Dendritic cell treated with granulocyte-macrophage colony-stimulating factor and Interleukin-4, amounts not matched to agents 40 ng/mL and 50 ng/mL, for 4 days (primary cell): ENCODE measurements at regions not wholly inside any gene's neighbourhood (a gene's known extent, or its start where the extent isn't known, plus 50 kb on each side); places are given as distances from the start of the nearest gene placed in this dataset.

Source experiments
- H3K27ac Mint-ChIP-seq: one replicate; pipeline ENCODE4 v1.8.0; 2022; ENCODE audit warnings: mild to moderate bottlenecking, mixed read lengths
- H3K27me3 Mint-ChIP-seq: one replicate; pipeline ENCODE4 v1.8.0; 2022; ENCODE audit warnings: mild to moderate bottlenecking, mixed read lengths
- H3K36me3 Mint-ChIP-seq: one replicate; pipeline ENCODE4 v1.8.0; 2022; ENCODE audit warnings: low read depth, mixed read lengths
- H3K4me1 Mint-ChIP-seq: one replicate; pipeline ENCODE4 v1.8.0; 2022; ENCODE audit warnings: low read depth, mixed read lengths
- H3K4me3 Mint-ChIP-seq: one replicate; pipeline ENCODE4 v1.8.0; 2022; ENCODE audit warnings: mild to moderate bottlenecking, moderate library complexity, mixed read lengths
- H3K9me3 Mint-ChIP-seq: one replicate; pipeline ENCODE4 v1.8.0; 2022; ENCODE audit warnings: mixed read lengths
- intact Hi-C: fragments of 100-400 bp; cut with micrococcal nuclease; formaldehyde crosslinking; loops from one replicate; pipeline ENCODE4 v1.15.0; 2022

- no peak overlapping the region for H3K4me3 Mint-ChIP-seq
- H3K4me1 Mint-ChIP-seq, result peaks cover 14% of the 10 kb centered on the region
- peaks cover 10% of the 10 kb centered on the region for H3K9me3 Mint-ChIP-seq
- H3K36me3 Mint-ChIP-seq, result no peaks in the 10 kb centered on the region
- intact Hi-C loops, result no loop called here
- H3K27me3 Mint-ChIP-seq, result no peaks in the 10 kb centered on the region
- no peak overlapping the region for H3K27ac Mint-ChIP-seq
Measured at GRCh38 chr5:68385936-68386335, 170.4 kb downstream of the PIK3R1 start.

GRCh38 chr5:68387074-68387796 lies 171.7 kb downstream of the PIK3R1 start:
- Mint-ChIP-seq H3K27me3 (no peaks in the 10 kb centered on the region), H3K9me3 (peaks cover 10% of the 10 kb centered on the region), H3K27ac (no peak overlapping the region), H3K4me3 (no peak overlapping the region), H3K36me3 (no peaks in the 10 kb centered on the region), H3K4me1 (peaks cover 10% of the 10 kb centered on the region)
- intact Hi-C loops, result no loop called here

GRCh38 chr5:68389618-68390017 lies 174.1 kb downstream of the PIK3R1 start:
- H3K27ac Mint-ChIP-seq, result no peak overlapping the region
- H3K27me3 Mint-ChIP-seq, result no peaks in the 10 kb centered on the region
- H3K9me3 Mint-ChIP-seq, result no peaks in the 10 kb centered on the region
- H3K4me1 Mint-ChIP-seq, result peaks cover 15% of the 10 kb centered on the region
- H3K36me3 Mint-ChIP-seq, result no peaks in the 10 kb centered on the region
- H3K4me3 Mint-ChIP-seq, result no peak overlapping the region
- intact Hi-C loops, result no loop called here

- Mint-ChIP-seq H3K9me3 (peaks cover 7% of the 10 kb centered on the region), H3K4me3 (no peak overlapping the region), H3K36me3 (no peaks in the 10 kb centered on the region), H3K27ac (no peak overlapping the region), H3K4me1 (peaks cover 15% of the 10 kb centered on the region), H3K27me3 (peaks cover 2% of the 10 kb centered on the region)
- intact Hi-C loops, result no loop called here
Measured at GRCh38 chr5:68392617-68393016, 177.1 kb downstream of the PIK3R1 start.

- Mint-ChIP-seq H3K9me3 (peaks cover 21% of the 10 kb centered on the region), H3K4me1 (peaks cover 15% of the 10 kb centered on the region), H3K27ac (no peak overlapping the region), H3K27me3 (peaks cover 2% of the 10 kb centered on the region), H3K36me3 (no peaks in the 10 kb centered on the region), H3K4me3 (no peak overlapping the region)
- intact Hi-C loops, result no loop called here
Measured at GRCh38 chr5:68395302-68395701, 179.7 kb downstream of the PIK3R1 start.

- Mint-ChIP-seq H3K36me3 (no peaks in the 10 kb centered on the region), H3K27me3 (peaks cover 2% of the 10 kb centered on the region), H3K27ac (no peak overlapping the region), H3K4me3 (no peak overlapping the region), H3K4me1 (peaks cover 15% of the 10 kb centered on the region), H3K9me3 (peaks cover 24% of the 10 kb centered on the region)
- intact Hi-C loops, result no loop called here
Measured at GRCh38 chr5:68395926-68396511, 180.5 kb downstream of the PIK3R1 start.

GRCh38 chr5:68396722-68397121 lies 181.2 kb downstream of the PIK3R1 start:
- Mint-ChIP-seq H3K9me3 (peaks cover 31% of the 10 kb centered on the region), H3K4me1 (peaks cover 15% of the 10 kb centered on the region), H3K27me3 (peaks cover 2% of the 10 kb centered on the region), H3K27ac (no peak overlapping the region), H3K36me3 (no peaks in the 10 kb centered on the region), H3K4me3 (no peak overlapping the region)
- intact Hi-C loops, result no loop called here

GRCh38 chr5:68398146-68398812 lies 182.7 kb downstream of the PIK3R1 start:
- Mint-ChIP-seq H3K27ac (no peak overlapping the region), H3K4me1 (no peaks in the 10 kb centered on the region), H3K9me3 (peaks cover 35% of the 10 kb centered on the region), H3K4me3 (no peak overlapping the region), H3K27me3 (peaks cover 2% of the 10 kb centered on the region), H3K36me3 (no peaks in the 10 kb centered on the region)
- intact Hi-C loops, result no loop called here

GRCh38 chr5:68403301-68403700 lies 187.7 kb downstream of the PIK3R1 start:
- H3K4me1 Mint-ChIP-seq, result peaks cover 7% of the 10 kb centered on the region
- H3K36me3 Mint-ChIP-seq, result no peaks in the 10 kb centered on the region
- no peak overlapping the region for H3K4me3 Mint-ChIP-seq
- peaks cover 21% of the 10 kb centered on the region for H3K9me3 Mint-ChIP-seq
- intact Hi-C loops, result no loop called here
- no peak overlapping the region for H3K27ac Mint-ChIP-seq
- H3K27me3 Mint-ChIP-seq, result no peaks in the 10 kb centered on the region

GRCh38 chr5:68404246-68404645 lies 188.7 kb downstream of the PIK3R1 start:
- peaks cover 14% of the 10 kb centered on the region for H3K9me3 Mint-ChIP-seq
- no peaks in the 10 kb centered on the region for H3K27me3 Mint-ChIP-seq
- peaks cover 7% of the 10 kb centered on the region for H3K4me1 Mint-ChIP-seq
- H3K36me3 Mint-ChIP-seq, result no peaks in the 10 kb centered on the region
- intact Hi-C loops, result no loop called here
- no peak overlapping the region for H3K27ac Mint-ChIP-seq
- H3K4me3 Mint-ChIP-seq, result no peak overlapping the region

GRCh38 chr5:68405026-68405684 lies 189.6 kb downstream of the PIK3R1 start:
- Mint-ChIP-seq H3K4me3 (no peak overlapping the region), H3K9me3 (peaks cover 14% of the 10 kb centered on the region), H3K4me1 (peaks cover 7% of the 10 kb centered on the region), H3K36me3 (no peaks in the 10 kb centered on the region), H3K27ac (no peak overlapping the region), H3K27me3 (no peaks in the 10 kb centered on the region)
- intact Hi-C loops, result no loop called here

- Mint-ChIP-seq H3K27me3 (no peaks in the 10 kb centered on the region), H3K9me3 (peaks cover 10% of the 10 kb centered on the region), H3K27ac (no peak overlapping the region), H3K36me3 (no peaks in the 10 kb centered on the region), H3K4me1 (peaks cover 7% of the 10 kb centered on the region), H3K4me3 (no peak overlapping the region)
- intact Hi-C loops, result no loop called here
Measured at GRCh38 chr5:68405784-68406743, 190.5 kb downstream of the PIK3R1 start.

- H3K4me3 Mint-ChIP-seq, result no peak overlapping the region
- peaks cover 3% of the 10 kb centered on the region for H3K9me3 Mint-ChIP-seq
- intact Hi-C loops, result no loop called here
- H3K4me1 Mint-ChIP-seq, result peaks cover 7% of the 10 kb centered on the region
- H3K27ac Mint-ChIP-seq, result peak overlapping the region; percentile 43
- no peaks in the 10 kb centered on the region for H3K36me3 Mint-ChIP-seq
- no peaks in the 10 kb centered on the region for H3K27me3 Mint-ChIP-seq
Measured at GRCh38 chr5:68406767-68407241, 191.2 kb downstream of the PIK3R1 start.
